HepG2 (cell line): ENCODE measurements at regions not wholly inside any gene's neighbourhood (a gene's known extent, or its start where the extent isn't known, plus 50 kb on each side); places are given as distances from the start of the nearest gene placed in this dataset.

Experiments
- NFE2 ChIP-seq: sonication (generic); formaldehyde crosslinking; IDR thresholded peaks from 2 replicates; pipeline ENCODE4 v1.4.0; 2020; ENCODE audit warnings: missing genetic modification reagents
- NFE2L2 ChIP-seq: fragments of 150-350 bp; IDR thresholded peaks from 2 replicates; pipeline ENCODE4 v1.6.1; 2014; ENCODE audit warnings: low read length
- STAT6 ChIP-seq: sonication (generic); formaldehyde crosslinking; IDR thresholded peaks from 2 replicates; pipeline ENCODE4 v1.4.0; 2020; ENCODE audit warnings: missing genetic modification reagents, mild to moderate bottlenecking, borderline replicate concordance
- ZFP41 ChIP-seq: sonication (generic); formaldehyde crosslinking; IDR thresholded peaks from 2 replicates; pipeline ENCODE4 v1.4.0; 2020; ENCODE audit warnings: mild to moderate bottlenecking, missing genetic modification reagents, borderline replicate concordance
- ZNF331 ChIP-seq: sonication (generic); formaldehyde crosslinking; IDR thresholded peaks from 2 replicates; pipeline ENCODE4 v1.4.0; 2020; ENCODE audit warnings: missing genetic modification reagents
- ZNF468 ChIP-seq: sonication (generic); formaldehyde crosslinking; IDR thresholded peaks from 2 replicates; pipeline ENCODE4 v1.8.0; 2022; ENCODE audit warnings: mild to moderate bottlenecking, moderate library complexity, missing genetic modification reagents
- ZNF629 ChIP-seq: sonication (generic); formaldehyde crosslinking; conservative IDR thresholded peaks from 2 replicates; pipeline ENCODE4 v1.5.0; 2020; ENCODE audit warnings: missing genetic modification reagents
- TF ChIP-seq, protein P1 (sequence below): sonication (generic); formaldehyde crosslinking; IDR thresholded peaks from 2 replicates; pipeline ENCODE4 v1.4.0; 2020; ENCODE audit warnings: missing genetic modification reagents
- TF ChIP-seq, protein P2 (sequence below): sonication (generic); formaldehyde crosslinking; IDR thresholded peaks from 2 replicates; pipeline ENCODE4 v1.4.0; 2020; ENCODE audit warnings: mild to moderate bottlenecking, missing genetic modification reagents
- TF ChIP-seq, protein P3 (sequence below): sonication (generic); formaldehyde crosslinking; IDR thresholded peaks from 2 replicates; pipeline ENCODE4 v1.8.1; 2023; ENCODE audit warnings: mild to moderate bottlenecking, inconsistent platforms, moderate library complexity, missing genetic modification reagents, borderline replicate concordance

DNA sequence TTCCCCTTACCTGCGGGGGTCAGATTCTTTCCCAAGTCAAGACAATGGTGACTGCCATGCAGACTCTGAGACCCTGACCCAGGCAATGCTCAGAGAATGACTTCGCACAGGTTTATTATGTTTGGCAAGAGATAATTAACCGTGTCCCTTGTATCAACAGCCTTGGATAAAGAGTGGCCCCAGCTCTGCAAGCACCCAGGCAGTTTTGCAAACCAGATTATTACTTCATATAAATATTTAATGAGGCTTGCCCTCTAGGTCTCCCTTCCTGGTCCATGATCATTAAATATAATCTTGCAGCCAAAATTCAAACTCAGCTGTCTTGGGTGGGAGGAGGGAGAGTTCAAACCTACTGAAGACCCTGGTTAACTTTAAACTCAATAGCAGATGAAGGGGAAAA lies 156.5 kb downstream of the ANKRD60 start (continued):
- TF ChIP-seq, protein P1, sequence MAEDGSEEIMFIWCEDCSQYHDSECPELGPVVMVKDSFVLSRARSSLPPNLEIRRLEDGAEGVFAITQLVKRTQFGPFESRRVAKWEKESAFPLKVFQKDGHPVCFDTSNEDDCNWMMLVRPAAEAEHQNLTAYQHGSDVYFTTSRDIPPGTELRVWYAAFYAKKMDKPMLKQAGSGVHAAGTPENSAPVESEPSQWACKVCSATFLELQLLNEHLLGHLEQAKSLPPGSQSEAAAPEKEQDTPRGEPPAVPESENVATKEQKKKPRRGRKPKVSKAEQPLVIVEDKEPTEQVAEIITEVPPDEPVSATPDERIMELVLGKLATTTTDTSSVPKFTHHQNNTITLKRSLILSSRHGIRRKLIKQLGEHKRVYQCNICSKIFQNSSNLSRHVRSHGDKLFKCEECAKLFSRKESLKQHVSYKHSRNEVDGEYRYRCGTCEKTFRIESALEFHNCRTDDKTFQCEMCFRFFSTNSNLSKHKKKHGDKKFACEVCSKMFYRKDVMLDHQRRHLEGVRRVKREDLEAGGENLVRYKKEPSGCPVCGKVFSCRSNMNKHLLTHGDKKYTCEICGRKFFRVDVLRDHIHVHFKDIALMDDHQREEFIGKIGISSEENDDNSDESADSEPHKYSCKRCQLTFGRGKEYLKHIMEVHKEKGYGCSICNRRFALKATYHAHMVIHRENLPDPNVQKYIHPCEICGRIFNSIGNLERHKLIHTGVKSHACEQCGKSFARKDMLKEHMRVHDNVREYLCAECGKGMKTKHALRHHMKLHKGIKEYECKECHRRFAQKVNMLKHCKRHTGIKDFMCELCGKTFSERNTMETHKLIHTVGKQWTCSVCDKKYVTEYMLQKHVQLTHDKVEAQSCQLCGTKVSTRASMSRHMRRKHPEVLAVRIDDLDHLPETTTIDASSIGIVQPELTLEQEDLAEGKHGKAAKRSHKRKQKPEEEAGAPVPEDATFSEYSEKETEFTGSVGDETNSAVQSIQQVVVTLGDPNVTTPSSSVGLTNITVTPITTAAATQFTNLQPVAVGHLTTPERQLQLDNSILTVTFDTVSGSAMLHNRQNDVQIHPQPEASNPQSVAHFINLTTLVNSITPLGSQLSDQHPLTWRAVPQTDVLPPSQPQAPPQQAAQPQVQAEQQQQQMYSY: no peak
- TF ChIP-seq STAT6 (CRISPR knock-in tag) (no peak), NFE2L2 (no peak), ZNF629 (CRISPR knock-in tag) (no peak), NFE2 (no peak), ZNF468 (no peak), ZNF331 (no peak), ZFP41 (CRISPR knock-in tag) (no peak)
- TF ChIP-seq, protein P2, sequence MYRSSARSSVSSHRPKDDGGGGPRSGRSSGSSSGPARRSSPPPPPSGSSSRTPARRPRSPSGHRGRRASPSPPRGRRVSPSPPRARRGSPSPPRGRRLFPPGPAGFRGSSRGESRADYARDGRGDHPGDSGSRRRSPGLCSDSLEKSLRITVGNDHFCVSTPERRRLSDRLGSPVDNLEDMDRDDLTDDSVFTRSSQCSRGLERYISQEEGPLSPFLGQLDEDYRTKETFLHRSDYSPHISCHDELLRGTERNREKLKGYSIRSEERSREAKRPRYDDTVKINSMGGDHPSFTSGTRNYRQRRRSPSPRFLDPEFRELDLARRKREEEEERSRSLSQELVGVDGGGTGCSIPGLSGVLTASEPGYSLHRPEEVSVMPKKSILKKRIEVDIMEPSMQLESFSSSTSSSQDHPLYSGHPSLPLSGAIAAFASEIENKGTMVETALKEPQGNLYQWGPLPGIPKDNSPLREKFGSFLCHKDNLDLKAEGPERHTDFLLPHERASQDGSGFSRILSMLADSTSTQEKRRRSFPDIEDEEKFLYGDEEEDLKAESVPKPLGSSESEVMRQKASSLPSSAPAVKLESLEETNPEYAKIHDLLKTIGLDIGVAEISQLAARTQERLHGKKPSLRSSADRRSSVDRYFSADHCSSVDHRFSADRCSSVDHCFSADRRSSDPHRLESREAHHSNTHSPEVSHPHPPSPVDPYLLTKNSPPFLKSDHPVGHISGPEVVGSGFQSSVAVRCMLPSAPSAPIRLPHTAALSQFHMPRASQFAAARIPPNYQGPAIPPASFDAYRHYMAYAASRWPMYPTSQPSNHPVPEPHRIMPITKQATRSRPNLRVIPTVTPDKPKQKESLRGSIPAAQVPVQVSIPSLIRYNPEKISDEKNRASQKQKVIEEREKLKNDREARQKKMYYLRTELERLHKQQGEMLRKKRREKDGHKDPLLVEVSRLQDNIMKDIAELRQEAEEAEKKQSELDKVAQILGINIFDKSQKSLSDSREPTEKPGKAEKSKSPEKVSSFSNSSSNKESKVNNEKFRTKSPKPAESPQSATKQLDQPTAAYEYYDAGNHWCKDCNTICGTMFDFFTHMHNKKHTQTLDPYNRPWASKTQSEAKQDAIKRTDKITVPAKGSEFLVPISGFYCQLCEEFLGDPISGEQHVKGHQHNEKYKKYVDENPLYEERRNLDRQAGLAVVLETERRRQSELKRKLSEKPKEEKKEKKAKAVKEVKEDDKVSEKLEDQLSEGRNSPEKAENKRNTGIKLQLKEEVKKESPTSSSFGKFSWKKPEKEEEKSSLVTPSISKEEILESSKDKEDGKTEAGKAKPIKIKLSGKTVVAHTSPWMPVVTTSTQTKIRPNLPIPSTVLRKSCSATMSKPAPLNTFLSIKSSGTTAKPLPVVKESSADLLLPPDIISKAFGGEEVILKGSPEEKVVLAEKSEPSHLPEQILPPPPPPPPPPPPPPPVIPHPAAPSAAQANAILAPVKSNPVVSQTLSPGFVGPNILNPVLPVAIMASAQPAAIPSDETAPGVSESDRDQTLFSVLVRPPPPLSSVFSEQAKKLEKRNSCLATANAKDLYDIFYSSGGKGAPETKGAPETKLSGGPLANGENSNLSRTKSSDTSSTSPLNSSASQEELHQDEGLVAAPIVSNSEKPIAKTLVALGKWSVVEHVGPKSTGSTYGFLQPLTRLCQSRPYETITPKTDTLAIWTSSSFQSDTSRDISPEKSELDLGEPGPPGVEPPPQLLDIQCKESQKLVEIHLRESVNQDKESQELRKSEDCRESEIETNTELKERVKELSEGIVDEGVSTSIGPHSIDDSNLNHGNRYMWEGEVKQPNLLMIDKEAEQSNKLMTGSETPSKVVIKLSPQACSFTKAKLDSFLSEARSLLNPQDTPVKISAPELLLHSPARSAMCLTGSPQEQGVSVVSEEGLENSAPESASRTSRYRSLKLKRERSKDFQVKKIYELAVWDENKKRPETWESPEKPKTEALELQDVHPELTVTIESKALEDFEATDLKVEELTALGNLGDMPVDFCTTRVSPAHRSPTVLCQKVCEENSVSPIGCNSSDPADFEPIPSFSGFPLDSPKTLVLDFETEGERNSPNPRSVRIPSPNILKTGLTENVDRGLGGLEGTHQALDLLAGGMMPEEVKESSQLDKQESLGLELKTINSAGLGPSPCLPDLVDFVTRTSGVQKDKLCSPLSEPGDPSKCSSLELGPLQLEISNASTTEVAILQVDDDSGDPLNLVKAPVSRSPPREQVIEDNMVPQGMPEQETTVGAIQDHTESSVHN (CRISPR knock-in tag): no peak
- TF ChIP-seq, protein P3, sequence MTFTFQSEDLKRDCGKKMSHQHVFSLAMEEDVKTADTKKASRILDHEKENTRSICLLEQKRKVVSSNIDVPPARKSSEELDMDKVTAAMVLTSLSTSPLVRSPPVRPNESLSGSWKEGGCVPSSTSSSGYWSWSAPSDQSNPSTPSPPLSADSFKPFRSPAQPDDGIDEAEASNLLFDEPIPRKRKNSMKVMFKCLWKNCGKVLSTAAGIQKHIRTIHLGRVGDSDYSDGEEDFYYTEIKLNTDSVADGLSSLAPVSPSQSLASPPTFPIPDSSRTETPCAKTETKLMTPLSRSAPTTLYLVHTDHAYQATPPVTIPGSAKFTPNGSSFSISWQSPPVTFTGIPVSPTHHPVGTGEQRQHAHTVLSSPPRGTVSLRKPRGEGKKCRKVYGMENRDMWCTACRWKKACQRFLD (CRISPR knock-in tag): no peak
